ENCODE measurements at regions not wholly inside any gene's neighbourhood (a gene's known extent, or its start where the extent isn't known, plus 50 kb on each side); places are given as distances from the start of the nearest gene placed in this dataset.
A peak's percentile ranks its signal among the peaks of the same experiment; 100 is the strongest.

- H3K4me1 ChIP-seq (ENCODE audit: insufficient read depth, low read length) = peaks cover 11% of the 10 kb centered on the region
- H3K36me3 ChIP-seq (ENCODE audit: insufficient read depth, low read length) = no peaks in the 10 kb centered on the region
- no peak overlapping the region for H3K9ac ChIP-seq (ENCODE audit: low read depth, low read length)
- H3K9me3 ChIP-seq (ENCODE audit: control insufficient read depth, insufficient read depth, low read length) = no peaks in the 10 kb centered on the region
Measured at GRCh38 chr13:48181482-48182145, 51.4 kb upstream of the ITM2B start.

GRCh38 chr13:48178126-48178525, 54.9 kb upstream of the ITM2B start:
- H3K4me1 ChIP-seq (ENCODE audit: insufficient read depth, low read length) = peaks cover 6% of the 10 kb centered on the region; the same call in 1 of the 2 replicates
- no peaks in the 10 kb centered on the region for H3K36me3 ChIP-seq (ENCODE audit: insufficient read depth, low read length)
- no peak overlapping the region for H3K9ac ChIP-seq (ENCODE audit: low read depth, low read length)
- H3K9me3 ChIP-seq (ENCODE audit: control insufficient read depth, insufficient read depth, low read length) = no peaks in the 10 kb centered on the region

- peaks cover 5% of the 10 kb centered on the region; the same call in 1 of the 2 replicates for H3K4me1 ChIP-seq (ENCODE audit: insufficient read depth, low read length)
- no peaks in the 10 kb centered on the region for H3K36me3 ChIP-seq (ENCODE audit: insufficient read depth, low read length)
- no peak overlapping the region for H3K9ac ChIP-seq (ENCODE audit: low read depth, low read length)
- no peaks in the 10 kb centered on the region for H3K9me3 ChIP-seq (ENCODE audit: control insufficient read depth, insufficient read depth, low read length)
Measured at GRCh38 chr13:48176781-48177180, 56.2 kb upstream of the ITM2B start.

GRCh38 chr13:48175185-48175584, 57.8 kb upstream of the ITM2B start:
- Histone ChIP-seq H3K9me3 (ENCODE audit: control insufficient read depth, insufficient read depth, low read length) (no peaks in the 10 kb centered on the region), H3K36me3 (ENCODE audit: insufficient read depth, low read length) (no peaks in the 10 kb centered on the region), H3K9ac (ENCODE audit: low read depth, low read length) (no peak overlapping the region), H3K4me1 (ENCODE audit: insufficient read depth, low read length) (no peaks in the 10 kb centered on the region)

- H3K4me1 ChIP-seq (ENCODE audit: insufficient read depth, low read length) = no peaks in the 10 kb centered on the region
- no peaks in the 10 kb centered on the region for H3K36me3 ChIP-seq (ENCODE audit: insufficient read depth, low read length)
- no peak overlapping the region for H3K9ac ChIP-seq (ENCODE audit: low read depth, low read length)
- no peaks in the 10 kb centered on the region for H3K9me3 ChIP-seq (ENCODE audit: control insufficient read depth, insufficient read depth, low read length)
Measured at GRCh38 chr13:48167866-48168265, 65.1 kb upstream of the ITM2B start.

GRCh38 chr13:48165727-48166126, 67.3 kb upstream of the ITM2B start:
- Histone ChIP-seq H3K4me1 (ENCODE audit: insufficient read depth, low read length) (peaks cover 10% of the 10 kb centered on the region), H3K9me3 (ENCODE audit: control insufficient read depth, insufficient read depth, low read length) (no peaks in the 10 kb centered on the region), H3K36me3 (ENCODE audit: insufficient read depth, low read length) (no peaks in the 10 kb centered on the region), H3K9ac (ENCODE audit: low read depth, low read length) (no peak overlapping the region)

GRCh38 chr13:48165063-48165462, 67.9 kb upstream of the ITM2B start:
- peaks cover 16% of the 10 kb centered on the region for H3K4me1 ChIP-seq (ENCODE audit: insufficient read depth, low read length)
- H3K36me3 ChIP-seq (ENCODE audit: insufficient read depth, low read length) = no peaks in the 10 kb centered on the region
- H3K9me3 ChIP-seq (ENCODE audit: control insufficient read depth, insufficient read depth, low read length) = no peaks in the 10 kb centered on the region
- no peak overlapping the region for H3K9ac ChIP-seq (ENCODE audit: low read depth, low read length)

GRCh38 chr13:48163061-48163460, 68.2 kb upstream of the MED4 start:
- Histone ChIP-seq H3K9ac (ENCODE audit: low read depth, low read length) (no peak overlapping the region), H3K9me3 (ENCODE audit: control insufficient read depth, insufficient read depth, low read length) (no peaks in the 10 kb centered on the region), H3K4me1 (ENCODE audit: insufficient read depth, low read length) (peaks cover 34% of the 10 kb centered on the region), H3K36me3 (ENCODE audit: insufficient read depth, low read length) (no peaks in the 10 kb centered on the region)

- Histone ChIP-seq H3K9ac (ENCODE audit: low read depth, low read length) (no peak overlapping the region), H3K4me1 (ENCODE audit: insufficient read depth, low read length) (peaks cover 36% of the 10 kb centered on the region), H3K36me3 (ENCODE audit: insufficient read depth, low read length) (no peaks in the 10 kb centered on the region), H3K9me3 (ENCODE audit: control insufficient read depth, insufficient read depth, low read length) (no peaks in the 10 kb centered on the region)
Measured at GRCh38 chr13:48162217-48162616, 67.3 kb upstream of the MED4 start.

- Histone ChIP-seq H3K36me3 (ENCODE audit: insufficient read depth, low read length) (no peaks in the 10 kb centered on the region), H3K9me3 (ENCODE audit: control insufficient read depth, insufficient read depth, low read length) (no peaks in the 10 kb centered on the region), H3K9ac (ENCODE audit: low read depth, low read length) (no peak overlapping the region), H3K4me1 (ENCODE audit: insufficient read depth, low read length) (peaks cover 36% of the 10 kb centered on the region)
Measured at GRCh38 chr13:48161530-48162179, 66.8 kb upstream of the MED4 start.

- H3K9me3 ChIP-seq (ENCODE audit: control insufficient read depth, insufficient read depth, low read length) = no peaks in the 10 kb centered on the region
- peaks cover 43% of the 10 kb centered on the region for H3K4me1 ChIP-seq (ENCODE audit: insufficient read depth, low read length)
- no peak overlapping the region for H3K9ac ChIP-seq (ENCODE audit: low read depth, low read length)
Measured at GRCh38 chr13:48160606-48161278, 65.8 kb upstream of the MED4 start.

GRCh38 chr13:48159826-48160225, 64.9 kb upstream of the MED4 start:
- H3K9ac ChIP-seq (ENCODE audit: low read depth, low read length) = peak overlapping the region; percentile 10; the same call in 1 of the 2 replicates
- no peaks in the 10 kb centered on the region for H3K36me3 ChIP-seq (ENCODE audit: insufficient read depth, low read length)
- H3K9me3 ChIP-seq (ENCODE audit: control insufficient read depth, insufficient read depth, low read length) = no peaks in the 10 kb centered on the region
- peaks cover 46% of the 10 kb centered on the region for H3K4me1 ChIP-seq (ENCODE audit: insufficient read depth, low read length)

More at GRCh38 chr13:48160606-48161278, 65.8 kb upstream of the MED4 start:
- H3K36me3 ChIP-seq (ENCODE audit: insufficient read depth, low read length) = no peaks in the 10 kb centered on the region

- H3K36me3 ChIP-seq (ENCODE audit: insufficient read depth, low read length) = no peaks in the 10 kb centered on the region
- no peaks in the 10 kb centered on the region for H3K9me3 ChIP-seq (ENCODE audit: control insufficient read depth, insufficient read depth, low read length)
- H3K4me1 ChIP-seq (ENCODE audit: insufficient read depth, low read length) = peaks cover 50% of the 10 kb centered on the region
- peak overlapping the region; percentile 10; the same call in 1 of the 2 replicates for H3K9ac ChIP-seq (ENCODE audit: low read depth, low read length)
Measured at GRCh38 chr13:48159401-48159800, 64.5 kb upstream of the MED4 start.

GRCh38 chr13:48158915-48159314, 64.0 kb upstream of the MED4 start:
- H3K36me3 ChIP-seq (ENCODE audit: insufficient read depth, low read length) = no peaks in the 10 kb centered on the region
- peaks cover 53% of the 10 kb centered on the region for H3K4me1 ChIP-seq (ENCODE audit: insufficient read depth, low read length)
- H3K9me3 ChIP-seq (ENCODE audit: control insufficient read depth, insufficient read depth, low read length) = no peaks in the 10 kb centered on the region
- H3K9ac ChIP-seq (ENCODE audit: low read depth, low read length) = no peak overlapping the region; the same call in 1 of the 2 replicates

GRCh38 chr13:48158290-48158689, 63.4 kb upstream of the MED4 start:
- H3K9ac ChIP-seq (ENCODE audit: low read depth, low read length) = no peak overlapping the region

More at GRCh38 chr13:48158290-48158689, 63.4 kb upstream of the MED4 start:
- Histone ChIP-seq H3K36me3 (ENCODE audit: insufficient read depth, low read length) (no peaks in the 10 kb centered on the region), H3K4me1 (ENCODE audit: insufficient read depth, low read length) (peaks cover 53% of the 10 kb centered on the region), H3K9me3 (ENCODE audit: control insufficient read depth, insufficient read depth, low read length) (no peaks in the 10 kb centered on the region)
